H1 (cell line): ENCODE measurements at regions not wholly inside any gene's neighbourhood (a gene's known extent, or its start where the extent isn't known, plus 50 kb on each side); places are given as distances from the start of the nearest gene placed in this dataset.

ENCODE experiments used
- RNF2 ChIP-seq: fragments of 200-900, 300-1000 bp; sonication (generic); IDR thresholded peaks from 2 replicates; pipeline ENCODE4 v1.7.1; 2016; ENCODE audit warnings: borderline replicate concordance, low read depth, mild to moderate bottlenecking, antibody characterized with exemption, low read length; ENCODE audit not compliant: poor library complexity, severe bottlenecking; ENCODE audit errors: missing control alignments
- TAF1 ChIP-seq: IDR thresholded peaks from 2 replicates; pipeline ENCODE4 v1.6.1; 2011; ENCODE audit warnings: mild to moderate bottlenecking, low read depth, low read length
- TEAD4 ChIP-seq: IDR thresholded peaks from 2 replicates; pipeline ENCODE4 v1.6.1; 2012; ENCODE audit warnings: low read depth, low read length, inconsistent platforms, mixed read lengths
- TF ChIP-seq, protein P1 (sequence below), 3 experiments: IDR thresholded peaks; 1 replicate in 2 of 3; 2 replicates in 1 of 3; pipeline versions ENCODE4 v1.5.1 to v1.6.1; 2011; ENCODE audit warnings: low read length in 3 of 3, mild to moderate bottlenecking in 3 of 3, inconsistent platforms in 2 of 3, low read depth in 1 of 3, moderate library complexity in 1 of 3; ENCODE audit not compliant: insufficient read depth in 1 of 3; ENCODE audit errors: control extremely low read depth in 1 of 3

DNA sequence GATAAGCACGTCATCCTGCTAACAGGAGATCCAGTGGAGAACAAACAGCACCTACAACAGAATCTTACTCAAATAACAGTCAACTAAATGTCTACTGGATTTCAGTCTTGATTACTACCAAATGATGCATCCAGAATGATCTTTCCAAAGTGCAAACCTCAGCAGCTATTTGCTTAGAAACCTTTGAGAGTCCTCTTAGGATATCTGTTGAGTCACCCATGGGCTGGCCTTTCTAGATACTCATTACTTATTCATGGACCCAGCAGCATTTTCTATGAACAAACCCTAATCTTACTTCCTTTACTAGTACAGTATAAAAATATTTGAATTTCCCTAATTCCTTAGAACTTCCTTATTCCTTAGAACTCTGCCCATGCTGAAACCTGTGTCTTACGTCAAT is 118.5 kb upstream of the PABPC4L start (continued):
- TF ChIP-seq, protein P1, sequence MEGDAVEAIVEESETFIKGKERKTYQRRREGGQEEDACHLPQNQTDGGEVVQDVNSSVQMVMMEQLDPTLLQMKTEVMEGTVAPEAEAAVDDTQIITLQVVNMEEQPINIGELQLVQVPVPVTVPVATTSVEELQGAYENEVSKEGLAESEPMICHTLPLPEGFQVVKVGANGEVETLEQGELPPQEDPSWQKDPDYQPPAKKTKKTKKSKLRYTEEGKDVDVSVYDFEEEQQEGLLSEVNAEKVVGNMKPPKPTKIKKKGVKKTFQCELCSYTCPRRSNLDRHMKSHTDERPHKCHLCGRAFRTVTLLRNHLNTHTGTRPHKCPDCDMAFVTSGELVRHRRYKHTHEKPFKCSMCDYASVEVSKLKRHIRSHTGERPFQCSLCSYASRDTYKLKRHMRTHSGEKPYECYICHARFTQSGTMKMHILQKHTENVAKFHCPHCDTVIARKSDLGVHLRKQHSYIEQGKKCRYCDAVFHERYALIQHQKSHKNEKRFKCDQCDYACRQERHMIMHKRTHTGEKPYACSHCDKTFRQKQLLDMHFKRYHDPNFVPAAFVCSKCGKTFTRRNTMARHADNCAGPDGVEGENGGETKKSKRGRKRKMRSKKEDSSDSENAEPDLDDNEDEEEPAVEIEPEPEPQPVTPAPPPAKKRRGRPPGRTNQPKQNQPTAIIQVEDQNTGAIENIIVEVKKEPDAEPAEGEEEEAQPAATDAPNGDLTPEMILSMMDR (IDR thresholded peaks at IDR 0.05; ENCODE audit: control extremely low read depth in 1 of 3, insufficient read depth in 1 of 3, low read depth in 1 of 3, low read length in 3 of 3) = no peak
- TF ChIP-seq TAF1 (no peak), RNF2 (no peak), TEAD4 (no peak)
